ENCODE measurements at regions not wholly inside any gene's neighbourhood (a gene's known extent, or its start where the extent isn't known, plus 50 kb on each side); places are given as distances from the start of the nearest gene placed in this dataset.

DNA sequence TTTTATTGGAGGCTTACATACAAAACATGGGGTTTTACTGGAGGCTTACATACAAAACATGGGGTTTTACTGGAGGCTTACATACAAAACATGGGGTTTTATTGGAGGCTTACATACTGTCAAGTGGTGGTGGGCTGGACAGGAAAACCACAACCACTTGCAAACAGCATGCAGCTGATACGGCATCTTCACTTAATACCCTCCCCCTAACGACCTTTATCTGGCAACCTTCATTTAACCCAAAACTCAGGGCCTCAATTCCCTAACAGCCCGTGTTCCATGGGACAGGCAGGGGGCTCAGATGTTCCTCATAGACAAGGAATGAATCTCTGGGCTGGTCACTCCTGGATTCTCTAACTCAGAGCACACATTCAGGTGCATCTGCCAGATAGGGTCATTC is 137.1 kb downstream of the CD47 start:
- no peak overlapping the region for H3K4me3 ChIP-seq (ENCODE audit: low read depth, low read length)
- DNase-seq (ENCODE audit: low read depth): no peak
- TF ChIP-seq, protein P1, sequence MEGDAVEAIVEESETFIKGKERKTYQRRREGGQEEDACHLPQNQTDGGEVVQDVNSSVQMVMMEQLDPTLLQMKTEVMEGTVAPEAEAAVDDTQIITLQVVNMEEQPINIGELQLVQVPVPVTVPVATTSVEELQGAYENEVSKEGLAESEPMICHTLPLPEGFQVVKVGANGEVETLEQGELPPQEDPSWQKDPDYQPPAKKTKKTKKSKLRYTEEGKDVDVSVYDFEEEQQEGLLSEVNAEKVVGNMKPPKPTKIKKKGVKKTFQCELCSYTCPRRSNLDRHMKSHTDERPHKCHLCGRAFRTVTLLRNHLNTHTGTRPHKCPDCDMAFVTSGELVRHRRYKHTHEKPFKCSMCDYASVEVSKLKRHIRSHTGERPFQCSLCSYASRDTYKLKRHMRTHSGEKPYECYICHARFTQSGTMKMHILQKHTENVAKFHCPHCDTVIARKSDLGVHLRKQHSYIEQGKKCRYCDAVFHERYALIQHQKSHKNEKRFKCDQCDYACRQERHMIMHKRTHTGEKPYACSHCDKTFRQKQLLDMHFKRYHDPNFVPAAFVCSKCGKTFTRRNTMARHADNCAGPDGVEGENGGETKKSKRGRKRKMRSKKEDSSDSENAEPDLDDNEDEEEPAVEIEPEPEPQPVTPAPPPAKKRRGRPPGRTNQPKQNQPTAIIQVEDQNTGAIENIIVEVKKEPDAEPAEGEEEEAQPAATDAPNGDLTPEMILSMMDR (conservative IDR thresholded peaks at IDR 0.05; ENCODE audit: low read depth, low read length): no peak

DNA sequence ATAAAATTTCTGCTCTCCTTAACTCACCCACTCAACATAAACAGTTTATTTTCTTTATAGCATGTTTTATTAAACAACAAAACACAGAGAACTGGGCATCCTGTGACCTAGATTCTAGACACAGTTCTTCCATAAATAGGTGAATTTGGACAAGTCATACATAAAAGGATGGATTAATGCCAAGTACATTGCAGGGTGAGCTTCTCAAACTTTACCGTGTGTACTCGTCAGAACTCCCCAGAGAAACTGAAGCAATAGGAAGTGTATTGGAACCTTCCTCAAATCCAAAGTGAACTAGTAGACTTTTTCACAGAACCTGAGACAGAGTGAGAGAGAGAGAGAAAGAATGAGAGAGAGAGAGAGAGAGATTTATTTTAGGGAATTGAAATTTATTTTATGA is 139.7 kb downstream of the CD47 start:
- H3K4me3 ChIP-seq (ENCODE audit: low read depth, low read length): no peak overlapping the region
- TF ChIP-seq, protein P1 (conservative IDR thresholded peaks at IDR 0.05; ENCODE audit: low read depth, low read length): no peak
- DNase-seq (ENCODE audit: low read depth): peak; percentile 66

DNA sequence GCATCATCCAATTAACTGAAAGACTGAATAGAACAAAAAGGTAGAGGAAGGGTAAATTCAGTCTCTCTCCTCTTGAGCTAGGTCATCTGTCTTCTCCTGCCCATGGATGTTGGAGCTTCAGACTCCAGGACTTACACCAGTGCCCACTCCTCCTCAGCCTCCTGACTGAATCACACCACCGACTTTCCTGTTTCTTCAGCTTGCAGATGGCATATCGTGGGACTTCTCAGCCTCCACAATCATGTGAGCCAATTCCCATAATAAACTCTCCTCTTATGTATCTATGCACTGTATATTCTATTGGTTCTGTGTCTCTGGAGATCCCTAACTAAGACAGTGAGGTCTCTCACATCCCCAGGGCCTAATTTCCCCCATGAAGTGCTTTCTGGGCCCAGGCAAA is 140.4 kb downstream of the CD47 start:
- DNase-seq (ENCODE audit: low read depth): no peak
- H3K4me3 ChIP-seq (ENCODE audit: low read depth, low read length): no peak overlapping the region
- TF ChIP-seq, protein P1 (conservative IDR thresholded peaks at IDR 0.05; ENCODE audit: low read depth, low read length): no peak

DNA sequence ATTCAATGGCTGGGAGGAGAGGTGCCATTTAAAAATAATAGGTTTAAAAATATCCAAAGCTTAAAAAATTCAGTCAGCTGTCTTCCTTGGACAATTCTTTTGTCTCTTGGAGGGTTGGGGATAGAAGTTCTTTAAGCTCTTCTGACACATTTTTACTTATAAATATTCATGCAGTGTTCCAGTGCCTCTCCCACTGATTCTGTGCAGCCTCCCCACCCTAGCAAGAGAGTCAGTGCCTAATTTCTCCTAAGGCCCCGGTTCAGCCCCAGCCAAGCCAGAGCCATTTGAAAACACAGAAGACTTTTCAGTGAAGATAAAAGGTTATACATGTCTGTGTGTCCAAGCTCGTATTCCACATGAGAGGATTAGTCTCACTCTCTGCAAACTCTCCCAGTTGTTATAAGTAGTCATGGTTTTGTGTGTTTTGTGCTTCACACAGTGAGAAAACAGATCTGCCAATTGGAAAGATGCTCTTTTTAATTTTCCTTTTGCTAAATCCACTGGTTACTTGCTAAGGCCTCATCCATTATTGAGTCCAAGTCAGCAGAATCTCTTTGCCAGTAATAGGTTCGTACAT is 141.3 kb downstream of the CD47 start:
- TF ChIP-seq, protein P1 (conservative IDR thresholded peaks at IDR 0.05; ENCODE audit: low read depth, low read length): no peak
- no peak for DNase-seq (ENCODE audit: low read depth)
- no peak overlapping the region for H3K4me3 ChIP-seq (ENCODE audit: low read depth, low read length)

DNA sequence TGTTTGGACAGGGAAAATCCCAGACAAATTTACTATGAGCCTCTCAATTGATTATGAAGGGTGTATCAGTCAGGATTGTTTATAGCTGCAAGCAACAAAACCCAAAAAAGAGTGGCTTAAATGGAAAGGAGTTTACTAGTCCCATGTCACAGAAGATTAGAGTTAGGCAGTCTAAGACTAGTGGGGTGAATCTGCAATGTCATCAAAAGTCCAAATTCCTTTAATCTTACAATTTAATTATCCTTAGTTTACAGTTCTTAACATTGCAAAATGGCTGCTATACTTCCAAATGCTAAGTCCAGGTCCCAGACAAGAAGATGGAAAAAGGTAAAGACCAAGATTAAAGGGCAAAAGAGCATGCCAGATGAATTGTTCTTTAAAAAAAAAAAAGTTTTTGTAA is 143.6 kb downstream of the CD47 start:
- TF ChIP-seq, protein P1 (conservative IDR thresholded peaks at IDR 0.05; ENCODE audit: low read depth, low read length): no peak
- H3K4me3 ChIP-seq (ENCODE audit: low read depth, low read length): no peak overlapping the region
- no peak for DNase-seq (ENCODE audit: low read depth)

DNA sequence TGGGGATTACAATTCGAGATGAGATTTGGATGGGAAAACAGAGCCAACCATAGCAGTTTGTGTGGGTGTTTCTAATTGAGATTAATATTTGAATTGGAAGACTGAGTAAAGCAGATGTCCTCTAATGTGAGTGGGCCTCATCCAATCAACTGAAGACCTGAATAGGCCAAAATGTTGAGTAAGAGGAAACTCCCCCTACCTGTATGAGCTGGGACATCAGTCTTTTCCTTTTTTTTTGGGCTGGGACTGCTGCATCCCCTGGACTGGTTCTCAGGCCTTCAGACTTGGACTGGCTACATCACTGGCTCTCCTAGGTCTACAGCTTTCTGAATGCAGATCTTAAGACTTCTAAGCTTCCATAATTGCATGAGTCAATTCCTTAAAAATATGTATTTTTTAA is 144.1 kb downstream of the CD47 start:
- DNase-seq (ENCODE audit: low read depth): no peak
- TF ChIP-seq, protein P1 (conservative IDR thresholded peaks at IDR 0.05; ENCODE audit: low read depth, low read length): no peak
- no peak overlapping the region for H3K4me3 ChIP-seq (ENCODE audit: low read depth, low read length)

DNA sequence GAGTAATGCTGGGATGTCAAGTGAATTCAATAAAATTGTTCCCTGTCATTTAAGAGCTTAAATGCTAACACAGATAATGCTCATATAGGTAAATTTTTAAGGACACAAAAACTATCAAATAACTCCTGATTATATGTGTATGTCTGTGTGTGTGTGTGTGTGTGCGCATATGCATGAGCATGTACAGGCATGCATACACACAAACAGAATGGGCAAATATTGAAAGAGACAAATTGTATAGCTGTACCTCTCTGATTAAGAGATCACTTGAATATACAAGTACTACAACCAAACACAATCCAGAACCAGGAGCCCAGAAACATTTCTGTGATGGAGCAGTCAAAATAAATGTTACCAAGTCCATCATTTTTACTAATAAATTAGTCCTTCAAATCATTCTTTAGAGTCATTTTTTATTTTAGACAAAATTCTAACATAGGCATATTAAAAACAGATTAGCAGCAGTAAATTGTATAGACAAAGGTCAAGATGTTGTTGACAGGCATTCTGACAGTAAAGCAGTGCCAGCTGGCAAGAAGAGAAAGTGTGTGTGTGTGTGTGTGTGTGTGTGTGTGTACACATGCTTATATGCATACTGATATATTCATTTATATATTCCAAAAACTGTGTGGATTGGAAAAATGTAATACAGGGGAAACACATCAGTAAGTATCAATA is 145.3 kb downstream of the CD47 start:
- DNase-seq (ENCODE audit: low read depth): no peak
- H3K4me3 ChIP-seq (ENCODE audit: low read depth, low read length): no peak overlapping the region
- TF ChIP-seq, protein P1 (conservative IDR thresholded peaks at IDR 0.05; ENCODE audit: low read depth, low read length): no peak
